ENCODE measurements at regions not wholly inside any gene's neighbourhood (a gene's known extent, or its start where the extent isn't known, plus 50 kb on each side); places are given as distances from the start of the nearest gene placed in this dataset.

- no CpG with 5 or more reads among the region's 14 CpGs for WGBS, 2 donors (ENCODE audit: extremely low coverage in 2 of 2, insufficient read length in 2 of 2, insufficient replicate concordance in 1 of 2)
- no peak overlapping the region for H3K27ac ChIP-seq (replicated peaks; ENCODE audit: low read length)
- no peak overlapping the region for H2AK5ac ChIP-seq (ENCODE audit: low read depth, low read length)
- H4K91ac ChIP-seq (ENCODE audit: low read depth, low read length, poor library complexity): no peak overlapping the region
- no peak overlapping the region for H2BK15ac ChIP-seq (ENCODE audit: low read length)
- DNase-seq (ENCODE audit: low spot score): no peak
- H3K14ac ChIP-seq (ENCODE audit: low read length): peak overlapping the region; percentile 60
- H2BK5ac ChIP-seq (ENCODE audit: low read length): no peak overlapping the region
- H3K4me3 ChIP-seq (ENCODE audit: low read length in 2 of 2): no peak overlapping the region
- H3K4me1 ChIP-seq (ENCODE audit: control insufficient read depth in 2 of 2, insufficient read depth in 1 of 2, low read depth in 1 of 2, low read length in 2 of 2): no peaks in the 10 kb centered on the region
- no peak overlapping the region for H3K4ac ChIP-seq (ENCODE audit: low read length)
- H2BK120ac ChIP-seq (ENCODE audit: low read depth, low read length): no peak overlapping the region
- H3K9me3 ChIP-seq (replicated peaks in 1 of 2; ENCODE audit: control insufficient read depth in 2 of 2, insufficient read depth in 1 of 2, low read depth in 1 of 2, low read length in 2 of 2): no peaks in the 10 kb centered on the region
- no peak overlapping the region for H3K9ac ChIP-seq (ENCODE audit: low read depth, low read length, poor library complexity)
- H2AFZ ChIP-seq (ENCODE audit: low read length): no peak overlapping the region
- no peak overlapping the region for H3K23ac ChIP-seq (ENCODE audit: low read depth, low read length, poor library complexity)
- no peak overlapping the region for H3K18ac ChIP-seq (ENCODE audit: low read length)
- no peaks in the 10 kb centered on the region for H3K36me3 ChIP-seq (replicated peaks in 1 of 2; ENCODE audit: control insufficient read depth in 2 of 2, insufficient read depth in 2 of 2, low read length in 2 of 2)
- H4K8ac ChIP-seq (ENCODE audit: low read depth, low read length): no peak overlapping the region
- no peak overlapping the region for H3K4me2 ChIP-seq (ENCODE audit: insufficient read depth, low read length, poor library complexity, severe bottlenecking)
- no peaks in the 10 kb centered on the region for H3K27me3 ChIP-seq (ENCODE audit: control insufficient read depth in 3 of 3, insufficient read depth in 3 of 3, low read depth in 1 of 3, low read length in 3 of 3)
- no peaks in the 10 kb centered on the region for H3K79me1 ChIP-seq (ENCODE audit: low read depth, low read length)
- H2BK12ac ChIP-seq (ENCODE audit: low read length): no peak overlapping the region
These were observed 209.0 kb downstream of the THBS2 start for GRCh38 chr6:169044381-169045230.

GRCh38 chr6:169042061-169042460, 211.6 kb downstream of the THBS2 start:
- Histone ChIP-seq H3K4me2 (ENCODE audit: insufficient read depth, low read length, poor library complexity, severe bottlenecking) (no peak overlapping the region), H4K8ac (ENCODE audit: low read depth, low read length) (no peak overlapping the region), H2AK5ac (ENCODE audit: low read depth, low read length) (no peak overlapping the region), H3K9me3 (replicated peaks in 1 of 2; ENCODE audit: control insufficient read depth in 2 of 2, insufficient read depth in 1 of 2, low read depth in 1 of 2, low read length in 2 of 2) (no peaks in the 10 kb centered on the region), H2BK12ac (ENCODE audit: low read length) (no peak overlapping the region), H3K4me3 (ENCODE audit: low read length in 2 of 2) (no peak overlapping the region), H3K36me3 (replicated peaks in 1 of 2; ENCODE audit: control insufficient read depth in 2 of 2, insufficient read depth in 2 of 2, low read length in 2 of 2) (no peaks in the 10 kb centered on the region), H4K91ac (ENCODE audit: low read depth, low read length, poor library complexity) (no peak overlapping the region), H2BK120ac (ENCODE audit: low read depth, low read length) (no peak overlapping the region), H3K14ac (ENCODE audit: low read length) (no peak overlapping the region), H3K27ac (replicated peaks; ENCODE audit: low read length) (no peak overlapping the region), H3K4me1 (ENCODE audit: control insufficient read depth in 2 of 2, insufficient read depth in 1 of 2, low read depth in 1 of 2, low read length in 2 of 2) (no peaks in the 10 kb centered on the region), H3K23ac (ENCODE audit: low read depth, low read length, poor library complexity) (no peak overlapping the region), H2BK15ac (ENCODE audit: low read length) (no peak overlapping the region), H3K79me1 (ENCODE audit: low read depth, low read length) (no peaks in the 10 kb centered on the region), H3K9ac (ENCODE audit: low read depth, low read length, poor library complexity) (no peak overlapping the region), H2BK5ac (ENCODE audit: low read length) (peak overlapping the region; percentile 87), H3K18ac (ENCODE audit: low read length) (no peak overlapping the region), H3K4ac (ENCODE audit: low read length) (no peak overlapping the region), H2AFZ (ENCODE audit: low read length) (no peak overlapping the region), H3K27me3 (ENCODE audit: control insufficient read depth in 3 of 3, insufficient read depth in 3 of 3, low read depth in 1 of 3, low read length in 3 of 3) (no peaks in the 10 kb centered on the region)
- DNase-seq (ENCODE audit: low spot score): no peak
- WGBS, 2 donors (ENCODE audit: extremely low coverage in 2 of 2, insufficient read length in 2 of 2, insufficient replicate concordance in 1 of 2): no CpG with 5 or more reads among the region's 5 CpGs

- no peak overlapping the region for H2BK12ac ChIP-seq (ENCODE audit: low read length)
- H2BK5ac ChIP-seq (ENCODE audit: low read length): no peak overlapping the region
- no peaks in the 10 kb centered on the region for H3K4me1 ChIP-seq (ENCODE audit: control insufficient read depth in 2 of 2, insufficient read depth in 1 of 2, low read depth in 1 of 2, low read length in 2 of 2)
- H3K18ac ChIP-seq (ENCODE audit: low read length): peak overlapping the region; percentile 52
- no CpG with 5 or more reads among the region's 9 CpGs for WGBS, 2 donors (ENCODE audit: extremely low coverage in 2 of 2, insufficient read length in 2 of 2, insufficient replicate concordance in 1 of 2)
- H3K79me1 ChIP-seq (ENCODE audit: low read depth, low read length): no peaks in the 10 kb centered on the region
- H2BK15ac ChIP-seq (ENCODE audit: low read length): no peak overlapping the region
- H4K8ac ChIP-seq (ENCODE audit: low read depth, low read length): no peak overlapping the region
- peak overlapping the region; percentile 3 for H4K91ac ChIP-seq (ENCODE audit: low read depth, low read length, poor library complexity)
- no peak overlapping the region for H3K4me3 ChIP-seq (ENCODE audit: low read length in 2 of 2)
- DNase-seq (ENCODE audit: low spot score): no peak
- H2AK5ac ChIP-seq (ENCODE audit: low read depth, low read length): no peak overlapping the region
- no peak overlapping the region for H2AFZ ChIP-seq (ENCODE audit: low read length)
- H3K9ac ChIP-seq (ENCODE audit: low read depth, low read length, poor library complexity): peak overlapping the region; percentile 3
- H3K14ac ChIP-seq (ENCODE audit: low read length): no peak overlapping the region
- no peak overlapping the region for H3K4ac ChIP-seq (ENCODE audit: low read length)
- no peaks in the 10 kb centered on the region for H3K27me3 ChIP-seq (ENCODE audit: control insufficient read depth in 3 of 3, insufficient read depth in 3 of 3, low read depth in 1 of 3, low read length in 3 of 3)
- no peaks in the 10 kb centered on the region for H3K36me3 ChIP-seq (replicated peaks in 1 of 2; ENCODE audit: control insufficient read depth in 2 of 2, insufficient read depth in 2 of 2, low read length in 2 of 2)
- H3K23ac ChIP-seq (ENCODE audit: low read depth, low read length, poor library complexity): no peak overlapping the region
- H3K9me3 ChIP-seq (replicated peaks in 1 of 2; ENCODE audit: control insufficient read depth in 2 of 2, insufficient read depth in 1 of 2, low read depth in 1 of 2, low read length in 2 of 2): no peaks in the 10 kb centered on the region
- no peak overlapping the region for H3K27ac ChIP-seq (replicated peaks; ENCODE audit: low read length)
- H2BK120ac ChIP-seq (ENCODE audit: low read depth, low read length): no peak overlapping the region
- H3K4me2 ChIP-seq (ENCODE audit: insufficient read depth, low read length, poor library complexity, severe bottlenecking): no peak overlapping the region
These were observed 212.6 kb downstream of the THBS2 start for GRCh38 chr6:169041078-169041477.

GRCh38 chr6:169038691-169039090, 215.0 kb downstream of the THBS2 start:
- Histone ChIP-seq H3K14ac (ENCODE audit: low read length) (no peak overlapping the region), H3K9me3 (replicated peaks in 1 of 2; ENCODE audit: control insufficient read depth in 2 of 2, insufficient read depth in 1 of 2, low read depth in 1 of 2, low read length in 2 of 2) (no peaks in the 10 kb centered on the region), H3K4me1 (ENCODE audit: control insufficient read depth in 2 of 2, insufficient read depth in 1 of 2, low read depth in 1 of 2, low read length in 2 of 2) (no peaks in the 10 kb centered on the region), H4K91ac (ENCODE audit: low read depth, low read length, poor library complexity) (no peak overlapping the region), H3K9ac (ENCODE audit: low read depth, low read length, poor library complexity) (no peak overlapping the region), H4K8ac (ENCODE audit: low read depth, low read length) (no peak overlapping the region), H2BK120ac (ENCODE audit: low read depth, low read length) (no peak overlapping the region), H3K4me2 (ENCODE audit: insufficient read depth, low read length, poor library complexity, severe bottlenecking) (no peak overlapping the region), H3K18ac (ENCODE audit: low read length) (no peak overlapping the region), H2BK15ac (ENCODE audit: low read length) (no peak overlapping the region), H2BK12ac (ENCODE audit: low read length) (no peak overlapping the region), H3K27ac (replicated peaks; ENCODE audit: low read length) (no peak overlapping the region), H3K4ac (ENCODE audit: low read length) (no peak overlapping the region), H3K23ac (ENCODE audit: low read depth, low read length, poor library complexity) (no peak overlapping the region), H2BK5ac (ENCODE audit: low read length) (no peak overlapping the region), H2AFZ (ENCODE audit: low read length) (no peak overlapping the region), H3K4me3 (ENCODE audit: low read length in 2 of 2) (no peak overlapping the region), H3K36me3 (replicated peaks in 1 of 2; ENCODE audit: control insufficient read depth in 2 of 2, insufficient read depth in 2 of 2, low read length in 2 of 2) (no peaks in the 10 kb centered on the region), H3K79me1 (ENCODE audit: low read depth, low read length) (no peaks in the 10 kb centered on the region), H3K27me3 (ENCODE audit: control insufficient read depth in 3 of 3, insufficient read depth in 3 of 3, low read depth in 1 of 3, low read length in 3 of 3) (no peaks in the 10 kb centered on the region), H2AK5ac (ENCODE audit: low read depth, low read length) (no peak overlapping the region)
- DNase-seq (ENCODE audit: low spot score): no peak
- WGBS, 2 donors (ENCODE audit: extremely low coverage in 2 of 2, insufficient read length in 2 of 2, insufficient replicate concordance in 1 of 2): no CpG with 5 or more reads among the region's 1 CpG

Measured in neuronal stem cell (in vitro differentiated cells).